ENCODE measurements at regions not wholly inside any gene's neighbourhood (a gene's known extent, or its start where the extent isn't known, plus 50 kb on each side); places are given as distances from the start of the nearest gene placed in this dataset.

DNA sequence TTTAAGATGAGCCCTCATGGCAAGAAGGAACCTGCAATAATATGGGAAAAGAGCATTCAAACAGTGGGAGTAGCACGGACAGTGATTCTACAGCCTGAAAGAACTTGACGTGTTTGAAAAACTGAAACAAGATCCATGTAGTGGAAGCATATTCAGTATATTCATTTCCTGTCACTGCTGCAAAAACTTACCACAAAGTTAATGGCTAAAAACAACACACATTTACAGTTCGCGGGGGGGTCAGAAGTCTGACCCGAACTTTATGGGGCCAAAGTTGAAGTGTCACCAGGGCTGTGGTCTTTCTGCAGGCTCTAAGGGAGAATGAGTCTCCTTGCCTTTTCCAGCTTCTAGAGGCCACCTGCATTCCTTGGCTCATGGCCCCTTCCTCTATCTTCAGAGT lies 52.6 kb upstream of the ARX start:
- ChIA-PET POLR2A (no interaction called here), CTCF (ENCODE audit: low intra/inter-chr PET ratio, low total read pairs) (no interaction called here)
- H2AFZ ChIP-seq (ENCODE audit: low read length) = no peak overlapping the region
- H3K27ac ChIP-seq (ENCODE audit: extremely low read length, insufficient read depth, low read length) = no peak overlapping the region
- H4K20me1 ChIP-seq (ENCODE audit: insufficient read depth, low read length) = no peaks in the 10 kb centered on the region
- no peak for TF ChIP-seq ZNF891 (CRISPR knock-in tag; IDR thresholded peaks at IDR 0.05)
- TF ChIP-seq U2AF1 (optimal IDR thresholded peaks at IDR 0.05; ENCODE audit: low read depth, low read length) = no peak
- TF ChIP-seq HNF4G (IDR thresholded peaks at IDR 0.05; ENCODE audit: borderline replicate concordance, low read depth, low read length) = no peak
- TF ChIP-seq HNF4G (CRISPR knock-in tag; IDR thresholded peaks at IDR 0.05; ENCODE audit: borderline replicate concordance, low read depth) = no peak
- no peak for TF ChIP-seq ZBTB33 (CRISPR knock-in tag; IDR thresholded peaks at IDR 0.05)
- no peak for TF ChIP-seq SKI (IDR thresholded peaks at IDR 0.05; ENCODE audit: partially characterized antibody)
- no peak for TF ChIP-seq TOE1 (CRISPR knock-in tag; IDR thresholded peaks at IDR 0.05)
- no peak for TF ChIP-seq TBP (CRISPR knock-in tag; IDR thresholded peaks at IDR 0.05)
- TF ChIP-seq, protein P1, sequence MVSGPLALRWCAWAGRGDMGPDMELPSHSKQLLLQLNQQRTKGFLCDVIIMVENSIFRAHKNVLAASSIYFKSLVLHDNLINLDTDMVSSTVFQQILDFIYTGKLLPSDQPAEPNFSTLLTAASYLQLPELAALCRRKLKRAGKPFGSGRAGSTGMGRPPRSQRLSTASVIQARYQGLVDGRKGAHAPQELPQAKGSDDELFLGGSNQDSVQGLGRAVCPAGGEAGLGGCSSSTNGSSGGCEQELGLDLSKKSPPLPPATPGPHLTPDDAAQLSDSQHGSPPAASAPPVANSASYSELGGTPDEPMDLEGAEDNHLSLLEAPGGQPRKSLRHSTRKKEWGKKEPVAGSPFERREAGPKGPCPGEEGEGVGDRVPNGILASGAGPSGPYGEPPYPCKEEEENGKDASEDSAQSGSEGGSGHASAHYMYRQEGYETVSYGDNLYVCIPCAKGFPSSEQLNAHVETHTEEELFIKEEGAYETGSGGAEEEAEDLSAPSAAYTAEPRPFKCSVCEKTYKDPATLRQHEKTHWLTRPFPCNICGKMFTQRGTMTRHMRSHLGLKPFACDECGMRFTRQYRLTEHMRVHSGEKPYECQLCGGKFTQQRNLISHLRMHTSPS (CRISPR knock-in tag; IDR thresholded peaks at IDR 0.05; ENCODE audit: low read depth) = no peak
- no peak for TF ChIP-seq ZEB1 (IDR thresholded peaks at IDR 0.05; ENCODE audit: insufficient replicate concordance, low read depth)
- no peak for TF ChIP-seq MXD4 (CRISPR knock-in tag; IDR thresholded peaks at IDR 0.05)
- TF ChIP-seq NFYC (CRISPR knock-in tag; IDR thresholded peaks at IDR 0.05) = no peak
- no peak for TF ChIP-seq DR1 (CRISPR knock-in tag; IDR thresholded peaks at IDR 0.05)
- TF ChIP-seq, protein P2, sequence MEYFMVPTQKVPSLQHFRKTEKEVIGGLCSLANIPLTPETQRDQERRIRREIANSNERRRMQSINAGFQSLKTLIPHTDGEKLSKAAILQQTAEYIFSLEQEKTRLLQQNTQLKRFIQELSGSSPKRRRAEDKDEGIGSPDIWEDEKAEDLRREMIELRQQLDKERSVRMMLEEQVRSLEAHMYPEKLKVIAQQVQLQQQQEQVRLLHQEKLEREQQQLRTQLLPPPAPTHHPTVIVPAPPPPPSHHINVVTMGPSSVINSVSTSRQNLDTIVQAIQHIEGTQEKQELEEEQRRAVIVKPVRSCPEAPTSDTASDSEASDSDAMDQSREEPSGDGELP (IDR thresholded peaks at IDR 0.05; ENCODE audit: borderline replicate concordance, low read depth) = no peak
- intact Hi-C loops (cut with micrococcal nuclease; ENCODE audit: unreplicated experiment) = no loop called here
- no peaks in the 10 kb centered on the region for H3K36me3 ChIP-seq (replicated peaks in 1 of 2; ENCODE audit: control insufficient read depth in 1 of 2, insufficient read depth in 2 of 2, low read length in 2 of 2)
- in situ Hi-C loops (cut with HindIII; ENCODE audit: extremely low pct_ligation_motif_present, low pct_unique_long_range_greater_than_20kb) = no loop called here
- BruUV-seq (replicated peaks) = no TSS peak
- H3K79me2 ChIP-seq (ENCODE audit: insufficient read depth, low read length) = no peaks in the 10 kb centered on the region
- 0% methylated on average over 2 of the region's 5 CpGs for WGBS (ENCODE audit: low lambda C conversion rate)
- no peak overlapping the region for H3K4me2 ChIP-seq (ENCODE audit: low read depth, low read length)
- no peaks in the 10 kb centered on the region for H3K9me3 ChIP-seq (ENCODE audit: low read length)
- H3K4me3 ChIP-seq (replicated peaks in 1 of 3; ENCODE audit: insufficient read depth in 1 of 3, low read depth in 2 of 3, low read length in 3 of 3) = no peak overlapping the region
- FAIRE-seq (no peak), DNase-seq (ENCODE audit: low spot score) (no peak), ATAC-seq (no peak)
- H3K4me1 ChIP-seq (ENCODE audit: insufficient read depth, low read length) = no peaks in the 10 kb centered on the region
- no peak overlapping the region for H3K9ac ChIP-seq (ENCODE audit: insufficient read depth, low read depth, low read length)
- no peaks in the 10 kb centered on the region for H3K27me3 ChIP-seq (ENCODE audit: control insufficient read depth in 1 of 2, insufficient read depth in 2 of 2, low read length in 2 of 2)

Measured in HepG2 (cell line).